Endodermal cell (in vitro differentiated cells): ENCODE measurements at regions not wholly inside any gene's neighbourhood (a gene's known extent, or its start where the extent isn't known, plus 50 kb on each side); places are given as distances from the start of the nearest gene placed in this dataset.

Experiments
- DNase-seq: peaks from one replicate; pipeline ENCODE4 v3.0.0-alpha.2; 2017
- H3K27ac ChIP-seq: 2 replicates; pipeline ENCODE4 v1.5.1; 2013; ENCODE audit warnings: mild to moderate bottlenecking, low read depth, low read length, moderate library complexity
- H3K27me3 ChIP-seq: 2 replicates; pipeline ENCODE4 v1.6.1; 2013; ENCODE audit warnings: mild to moderate bottlenecking, low read length, moderate library complexity; ENCODE audit not compliant: insufficient read depth, control insufficient read depth, poor library complexity, severe bottlenecking
- H3K36me3 ChIP-seq: 2 replicates; pipeline ENCODE4 v1.7.0; 2013; ENCODE audit warnings: mild to moderate bottlenecking, low read length, moderate library complexity; ENCODE audit not compliant: control insufficient read depth, insufficient read depth
- H3K4me1 ChIP-seq: one replicate; pipeline ENCODE4 v1.7.0; 2013; ENCODE audit warnings: low read length; ENCODE audit not compliant: control insufficient read depth, insufficient read depth
- H3K4me3 ChIP-seq: 2 replicates; pipeline ENCODE4 v1.5.1; 2013; ENCODE audit warnings: mild to moderate bottlenecking, low read length, moderate library complexity
- H3K9ac ChIP-seq: 2 replicates; pipeline ENCODE4 v1.6.1; 2013; ENCODE audit warnings: mild to moderate bottlenecking, low read length, moderate library complexity; ENCODE audit not compliant: poor library complexity, severe bottlenecking; ENCODE audit errors: extremely low read depth
- H3K9me3 ChIP-seq: 2 replicates; pipeline ENCODE4 v1.6.1; 2013; ENCODE audit warnings: mild to moderate bottlenecking, low read length, moderate library complexity; ENCODE audit not compliant: control insufficient read depth
- H3K27ac Mint-ChIP-seq: 2 replicates; pipeline ENCODE4 v1.8.0; 2020; ENCODE audit warnings: mixed read lengths
- H3K27me3 Mint-ChIP-seq: 2 replicates; pipeline ENCODE4 v1.8.0; 2021; ENCODE audit warnings: mild to moderate bottlenecking, mixed read lengths; ENCODE audit not compliant: insufficient read depth
- H3K36me3 Mint-ChIP-seq: 2 replicates; pipeline ENCODE4 v1.8.0; 2020; ENCODE audit warnings: low read depth, mixed read lengths
- H3K4me1 Mint-ChIP-seq: 2 replicates; pipeline ENCODE4 v1.8.0; 2020; ENCODE audit warnings: mixed read lengths
- H3K4me3 Mint-ChIP-seq: 2 replicates; pipeline ENCODE4 v1.8.0; 2020; ENCODE audit warnings: mild to moderate bottlenecking, moderate library complexity, mixed read lengths
- H3K9me3 Mint-ChIP-seq: 2 replicates; pipeline ENCODE4 v1.8.0; 2020; ENCODE audit warnings: mild to moderate bottlenecking, mixed read lengths
- CTCF ChIP-seq: fragments of 200-600 bp; sonication (generic); conservative IDR thresholded peaks from 2 replicates; pipeline ENCODE4 v1.5.0; 2021; ENCODE audit warnings: antibody characterized with exemption, mild to moderate bottlenecking
- WGBS, 2 experiments: methylation state at CpG; one replicate each; pipeline versions ENCODE4 v1.1.5 to v1.1.7; 2013; ENCODE audit warnings: missing lambda C conversion rate in 2 of 2, mixed read lengths in 1 of 2; ENCODE audit not compliant: insufficient coverage in 1 of 2, insufficient read length in 1 of 2; 5-methylcytosine and 5-hydroxymethylcytosine counted together

- 88 to 100% methylated on average over 3 to 5 of the region's 7 CpGs for WGBS, 2 experiments
- Histone ChIP-seq H3K9ac (no peak overlapping the region), H3K36me3 (no peaks in the 10 kb centered on the region), H3K4me3 (no peak overlapping the region), H3K27me3 (peaks cover 19% of the 10 kb centered on the region), H3K9me3 (no peaks in the 10 kb centered on the region), H3K4me1 (no peaks in the 10 kb centered on the region), H3K27ac (no peak overlapping the region)
- Mint-ChIP-seq H3K36me3 (no peaks in the 10 kb centered on the region), H3K27me3 (peaks cover 13% of the 10 kb centered on the region), H3K27ac (no peak overlapping the region), H3K4me3 (no peak overlapping the region), H3K4me1 (no peaks in the 10 kb centered on the region), H3K9me3 (no peaks in the 10 kb centered on the region)
- no peak for TF ChIP-seq CTCF
- DNase-seq, result no peak
Measured at GRCh38 chr15:39508536-39508935, 72.3 kb upstream of the THBS1 start.

GRCh38 chr15:39510001-39510701 lies 70.7 kb upstream of the THBS1 start:
- 89 to 95% methylated on average over 4 to 7 of the region's 7 CpGs for WGBS, 2 experiments
- TF ChIP-seq CTCF, result no peak
- H3K4me3 ChIP-seq, result no peak overlapping the region
- H3K4me1 ChIP-seq, result no peaks in the 10 kb centered on the region
- no peaks in the 10 kb centered on the region for H3K4me1 Mint-ChIP-seq
- H3K4me3 Mint-ChIP-seq, result no peak overlapping the region
- no peak overlapping the region for H3K27ac Mint-ChIP-seq
- DNase-seq, result no peak
- peaks cover 8% of the 10 kb centered on the region for H3K9me3 Mint-ChIP-seq
- no peak overlapping the region for H3K27ac ChIP-seq
- H3K9me3 ChIP-seq, result peaks cover 6% of the 10 kb centered on the region
- no peaks in the 10 kb centered on the region for H3K36me3 ChIP-seq
- peaks cover 19% of the 10 kb centered on the region for H3K27me3 ChIP-seq
- H3K36me3 Mint-ChIP-seq, result no peaks in the 10 kb centered on the region
- peaks cover 13% of the 10 kb centered on the region for H3K27me3 Mint-ChIP-seq
- no peak overlapping the region for H3K9ac ChIP-seq

- peaks cover 19% of the 10 kb centered on the region for H3K27me3 ChIP-seq
- Mint-ChIP-seq H3K4me1 (no peaks in the 10 kb centered on the region), H3K4me3 (no peak overlapping the region), H3K27me3 (peaks cover 13% of the 10 kb centered on the region), H3K9me3 (peaks cover 11% of the 10 kb centered on the region), H3K36me3 (no peaks in the 10 kb centered on the region), H3K27ac (no peak overlapping the region)
- no peak overlapping the region for H3K27ac ChIP-seq
- peak; percentile 49 for DNase-seq
- H3K9ac ChIP-seq, result no peak overlapping the region
- WGBS, 2 experiments, result 77 to 86% methylated on average over 8 to 14 of the region's 14 CpGs
- no peaks in the 10 kb centered on the region for H3K4me1 ChIP-seq
- no peak overlapping the region for H3K4me3 ChIP-seq
- no peak for TF ChIP-seq CTCF
- H3K9me3 ChIP-seq, result peaks cover 15% of the 10 kb centered on the region
- no peaks in the 10 kb centered on the region for H3K36me3 ChIP-seq
Measured at GRCh38 chr15:39511000-39511915, 69.6 kb upstream of the THBS1 start.
